GM19324 (cell line): ENCODE measurements at regions not wholly inside any gene's neighbourhood (a gene's known extent, or its start where the extent isn't known, plus 50 kb on each side); places are given as distances from the start of the nearest gene placed in this dataset.
A peak's percentile ranks its signal among the peaks of the same experiment; 100 is the strongest.
"Not testable (repeated sequence)": the region's sequence is repeated elsewhere in the genome, so short reads cannot be mapped to it uniquely, and the experiment has no call there.

Experiments used
- ATAC-seq: cut with Tn5 transposase; IDR thresholded peaks from one replicate; pipeline ENCODE4 v1.9.1; 2021; ENCODE audit warnings: mild to moderate bottlenecking, moderate library complexity; ENCODE audit not compliant: unreplicated experiment, low FRiP score

- no peak for ATAC-seq
Observed at GRCh38 chr5:89706731-89707130, 702.8 kb downstream of the CETN3 start.

- ATAC-seq = no peak
Observed at GRCh38 chr5:89703817-89704216, 705.7 kb downstream of the CETN3 start.

GRCh38 chr5:89698028-89698427 lies 711.5 kb downstream of the CETN3 start:
- no peak for ATAC-seq

GRCh38 chr5:89697581-89697980 lies 712.0 kb downstream of the CETN3 start:
- ATAC-seq = no peak

- no peak for ATAC-seq
Observed at GRCh38 chr5:89695371-89695770, 714.2 kb downstream of the CETN3 start.

GRCh38 chr5:89694026-89694550 lies 715.5 kb downstream of the CETN3 start:
- no peak for ATAC-seq

- ATAC-seq = no peak
Observed at GRCh38 chr5:89690331-89690730, 719.2 kb downstream of the CETN3 start.

- no peak for ATAC-seq
Observed at GRCh38 chr5:89686081-89686765, 723.3 kb downstream of the CETN3 start.

GRCh38 chr5:89676634-89677033 lies 732.9 kb downstream of the CETN3 start:
- no peak for ATAC-seq

GRCh38 chr5:89673019-89673418 lies 736.5 kb downstream of the CETN3 start:
- ATAC-seq = no peak

- ATAC-seq = no peak
Observed at GRCh38 chr5:89668821-89669220, 740.7 kb downstream of the CETN3 start.

GRCh38 chr5:89662499-89662898 lies 747.1 kb downstream of the CETN3 start:
- ATAC-seq = no peak

GRCh38 chr5:89638871-89639270 lies 755.9 kb upstream of the MEF2C start:
- no peak for ATAC-seq

- ATAC-seq = not testable (repeated sequence)
Observed at GRCh38 chr5:89634176-89634575, 751.2 kb upstream of the MEF2C start.

- ATAC-seq = not testable (repeated sequence)
Observed at GRCh38 chr5:89630064-89630463, 747.1 kb upstream of the MEF2C start.

GRCh38 chr5:89628876-89629635 lies 746.1 kb upstream of the MEF2C start:
- ATAC-seq = no peak

- no peak for ATAC-seq
Observed at GRCh38 chr5:89615839-89616518, 733.0 kb upstream of the MEF2C start.

GRCh38 chr5:89613222-89613956 lies 730.4 kb upstream of the MEF2C start:
- peak; percentile 87 for ATAC-seq

- no peak for ATAC-seq
Observed at GRCh38 chr5:89606939-89607534, 724.1 kb upstream of the MEF2C start.

GRCh38 chr5:89604342-89604741 lies 721.4 kb upstream of the MEF2C start:
- ATAC-seq = no peak
